K562 (cell line): ENCODE measurements at regions not wholly inside any gene's neighbourhood (a gene's known extent, or its start where the extent isn't known, plus 50 kb on each side); places are given as distances from the start of the nearest gene placed in this dataset.

Experiments
- ATAC-seq: fragments of 200-7000 bp; cut with Tn5 transposase; 3 replicates; pipeline ENCODE4 v1.9.1; 2020; ENCODE audit warnings: moderate library complexity
- BruUV-seq: library from RNA; stranded (reverse); fragments of 400-500 nt; replicated peaks from 2 replicates; lab custom pipeline; 2021; lab: Mats Ljungman, UMichigan
- CTCF ChIA-PET: fragments of 300-600 bp; formaldehyde crosslinking; extraction: SDS; loops from one replicate; lab custom pipeline; 2021; ENCODE audit warnings: low intra/inter-chr PET ratio; lab: Yijun Ruan, JAX
- POLR2A ChIA-PET: fragments of 300-600, 350-650 bp; sonication (Branson Sonifier 250); formaldehyde crosslinking; extraction: SDS; loops from one replicate; lab custom pipeline; 2021; ENCODE audit warnings: antibody characterized with exemption, inconsistent platforms; lab: Yijun Ruan, JAX
- DNase-seq, 4 experiments: peaks; one replicate each; pipeline versions ENCODE4 v3.0.0 to v3.0.0-alpha.2; 2011 to 2018; ENCODE audit warnings: low spot score in 3 of 4, mixed read lengths in 3 of 4; ENCODE audit errors: extremely low read depth in 1 of 4
- FAIRE-seq: peaks from 2 replicates; lab custom pipeline; 2011; peaks lifted over from hg19 to GRCh38; lab: Jason Lieb, UNC
- H2AFZ ChIP-seq: 2 replicates; pipeline ENCODE4 v1.6.0; 2011; ENCODE audit warnings: low read depth, low read length, control low read depth, inconsistent platforms
- H3K27ac ChIP-seq: fragments of 200-600 bp; 3 replicates; pipeline ENCODE4 v1.8.0; 2011; ENCODE audit warnings: low read depth, mild to moderate bottlenecking, control low read depth, inconsistent platforms, low read length, moderate library complexity, mixed read lengths; ENCODE audit errors: extremely low read depth
- H3K27me3 ChIP-seq, 2 experiments: fragments of 300-600 bp in 1 of 2; 2 replicates in 1 of 2; 3 replicates in 1 of 2; pipeline versions ENCODE4 v1.6.0 to v1.8.0; 2011; ENCODE audit warnings: inconsistent platforms in 2 of 2, low read length in 2 of 2, mild to moderate bottlenecking in 1 of 2, mixed read lengths in 1 of 2, moderate library complexity in 1 of 2; ENCODE audit not compliant: control insufficient read depth in 2 of 2, insufficient read depth in 2 of 2
- H3K36me3 ChIP-seq: fragments of 300-600 bp; 3 replicates; pipeline ENCODE4 v1.8.0; 2011; ENCODE audit warnings: mild to moderate bottlenecking, low read length, inconsistent platforms; ENCODE audit not compliant: control insufficient read depth, insufficient read depth
- H3K4me1 ChIP-seq, 2 experiments: fragments of 200-600 bp in 1 of 2; replicated peaks in 1 of 2; 2 replicates in 1 of 2; 3 replicates in 1 of 2; pipeline versions ENCODE4 v1.5.1 to v1.8.0; 2011; ENCODE audit warnings: inconsistent platforms in 2 of 2, low read length in 2 of 2, mild to moderate bottlenecking in 1 of 2, mixed read lengths in 1 of 2, moderate library complexity in 1 of 2; ENCODE audit not compliant: control insufficient read depth in 2 of 2, insufficient read depth in 2 of 2
- H3K4me2 ChIP-seq: 2 replicates; pipeline ENCODE4 v1.6.1; 2011; ENCODE audit warnings: low read length, control low read depth, inconsistent platforms, mixed read lengths; ENCODE audit not compliant: insufficient read depth
- H3K4me3 ChIP-seq: fragments of 200-600 bp; sonication (generic), shearing (Covaris generic); 2 replicates; pipeline ENCODE4 v1.5.1; 2016; ENCODE audit warnings: control low read depth, inconsistent platforms
- H3K79me2 ChIP-seq: fragments of 200-600 bp; 3 replicates; pipeline ENCODE4 v1.8.0; 2011; ENCODE audit warnings: low read length, inconsistent platforms; ENCODE audit not compliant: control insufficient read depth, insufficient read depth
- H3K9ac ChIP-seq, 2 experiments: 2 replicates each; pipeline versions ENCODE4 v1.6.0 to v1.6.1; 2011; ENCODE audit warnings: low read depth in 2 of 2, low read length in 2 of 2, control low read depth in 1 of 2, inconsistent platforms in 1 of 2, mild to moderate bottlenecking in 1 of 2, mixed read lengths in 1 of 2; ENCODE audit not compliant: insufficient read depth in 1 of 2
- H3K9me1 ChIP-seq: one replicate; pipeline ENCODE4 v1.6.0; 2011; ENCODE audit warnings: inconsistent platforms, mild to moderate bottlenecking, low read length, moderate library complexity; ENCODE audit not compliant: control insufficient read depth, insufficient read depth
- H3K9me3 ChIP-seq: replicated peaks from 2 replicates; pipeline ENCODE4 v1.5.1; 2011; ENCODE audit warnings: low read depth, low read length, inconsistent platforms; ENCODE audit not compliant: control insufficient read depth, insufficient read depth
- H4K20me1 ChIP-seq: replicated peaks from 2 replicates; pipeline ENCODE4 v1.6.1; 2011; ENCODE audit warnings: low read length, inconsistent platforms, mixed read lengths; ENCODE audit not compliant: control insufficient read depth, insufficient read depth
- AFF1 ChIP-seq, 2 experiments: fragments of 450-650 bp; IDR thresholded peaks; 2 replicates each; pipeline ENCODE4 v1.6.1; 2018; ENCODE audit warnings: mild to moderate bottlenecking in 2 of 2, low read depth in 1 of 2; ENCODE audit not compliant: partially characterized antibody in 2 of 2
- ATF3 ChIP-seq, 2 experiments: fragments of 450-650 bp in 1 of 2; sonication (generic) in 1 of 2; formaldehyde crosslinking in 1 of 2; IDR thresholded peaks in 1 of 2; conservative IDR thresholded peaks in 1 of 2; 2 replicates each; pipeline versions ENCODE4 v1.6.1 to v1.8.1; 2016 to 2023; ENCODE audit warnings: mild to moderate bottlenecking in 2 of 2, moderate library complexity in 2 of 2, inconsistent platforms in 1 of 2, missing genetic modification reagents in 1 of 2
- BRD4 ChIP-seq: fragments of 200-600 bp; sonication (generic); IDR thresholded peaks from 2 replicates; pipeline ENCODE4 v1.6.1; 2017; ENCODE audit warnings: inconsistent platforms
- CEBPB ChIP-seq: fragments of 450-650 bp; IDR thresholded peaks from 2 replicates; pipeline ENCODE4 v1.6.1; 2016; ENCODE audit warnings: missing genetic modification characterization, missing compliant biosample characterization
- CEBPG ChIP-seq, 3 experiments: fragments of 200-800 bp in 1 of 3; sonication (Bioruptor generic) in 1 of 3; sonication (generic) in 1 of 3; formaldehyde crosslinking in 1 of 3; IDR thresholded peaks in 2 of 3; conservative IDR thresholded peaks in 1 of 3; 2 replicates each; pipeline versions ENCODE4 v1.6.1 to v1.8.0; 2016 to 2022; ENCODE audit warnings: missing compliant biosample characterization in 2 of 3, missing genetic modification characterization in 2 of 3, mild to moderate bottlenecking in 1 of 3, missing genetic modification reagents in 1 of 3
- MCM5 ChIP-seq: fragments of 450-650 bp; IDR thresholded peaks from 2 replicates; pipeline ENCODE4 v1.6.1; 2016; ENCODE audit warnings: low read depth
- POLR2A ChIP-seq: fragments of 450-650 bp; conservative IDR thresholded peaks from 2 replicates; pipeline ENCODE4 v1.6.1; 2016
- SIN3B ChIP-seq: fragments of 450-650 bp; IDR thresholded peaks from 2 replicates; pipeline ENCODE4 v1.6.1; 2017; ENCODE audit warnings: low read depth, mild to moderate bottlenecking, moderate library complexity
- SRSF3 ChIP-seq: fragments of 200-400 bp; formaldehyde crosslinking; IDR thresholded peaks from 2 replicates; pipeline ENCODE4 v1.6.1; 2016; ENCODE audit warnings: mild to moderate bottlenecking, low read length, moderate library complexity; ENCODE audit not compliant: insufficient read depth
- TRIM24 ChIP-seq, 2 experiments: fragments of 450-650 bp; IDR thresholded peaks; 2 replicates each; pipeline ENCODE4 v1.6.1; 2016
- ZBTB17 ChIP-seq: fragments of 450-650 bp; formaldehyde crosslinking; IDR thresholded peaks from 2 replicates; pipeline ENCODE4 v1.4.0; 2020; ENCODE audit warnings: mild to moderate bottlenecking
- ZBTB9 ChIP-seq: fragments of 450-650 bp; formaldehyde crosslinking; IDR thresholded peaks from 2 replicates; pipeline ENCODE4 v1.4.0; 2020; ENCODE audit warnings: mild to moderate bottlenecking, moderate library complexity
- ZNF175 ChIP-seq: fragments of 200-800 bp; sonication (Bioruptor generic); IDR thresholded peaks from 2 replicates; pipeline ENCODE4 v1.6.1; 2016; ENCODE audit warnings: low read depth, mild to moderate bottlenecking, missing genetic modification characterization, missing compliant biosample characterization
- ZNF717 ChIP-seq: fragments of 250-450 bp; sonication (Bioruptor Pico); IDR thresholded peaks from 2 replicates; pipeline ENCODE4 v1.5.0; 2021
- ZZZ3 ChIP-seq: fragments of 450-650 bp; IDR thresholded peaks from 2 replicates; pipeline ENCODE4 v1.6.1; 2016; ENCODE audit warnings: antibody characterized with exemption, mild to moderate bottlenecking, moderate library complexity
- in situ Hi-C: fragments of 300-500 bp; cut with MboI; formaldehyde crosslinking; loops from 4 replicates; pipeline ENCODE4 v1.15.0; 2018; ENCODE audit warnings: inconsistent platforms, mixed read lengths
- intact Hi-C: fragments of 100-400 bp; cut with micrococcal nuclease; formaldehyde crosslinking; loops from 2 replicates; pipeline ENCODE4 v1.14.2; 2022

GRCh38 chr1:199766218-199766792, 261.2 kb upstream of the NR5A2 start:
- Histone ChIP-seq H3K36me3 (no peaks in the 10 kb centered on the region), H3K27ac (no peak overlapping the region), H3K4me1 (no peaks in the 10 kb centered on the region), H3K9me1 (no peaks in the 10 kb centered on the region), H3K9me3 (no peaks in the 10 kb centered on the region; the same call in 1 of the 2 replicates), H4K20me1 (no peaks in the 10 kb centered on the region), H3K9ac (no peak overlapping the region), H3K4me2 (no peak overlapping the region), H2AFZ (no peak overlapping the region), H3K27me3 (no peaks in the 10 kb centered on the region), H3K4me3 (no peak overlapping the region), H3K79me2 (no peaks in the 10 kb centered on the region)
- CTCF ChIA-PET = no interaction called here
- DNase-seq (no peak), FAIRE-seq (no peak), ATAC-seq (no peak)
- no peak for TF ChIP-seq CEBPG (CRISPR knock-in tag; IDR thresholded peaks at IDR 0.05)
- 0 out of 4 replicates have a peak, but pooled peaks of 1 of the 2 experiments have one; percentile 14 for TF ChIP-seq CEBPG (tag; conservative IDR thresholded peaks at IDR 0.05 in 1 of 2, IDR thresholded peaks at IDR 0.05 in 1 of 2)
- TF ChIP-seq SIN3B = no peak
- peak in 1 of 2 experiments; percentile 78 for TF ChIP-seq AFF1 (IDR thresholded peaks at IDR 0.05; ENCODE audit: low read depth in 1 of 2, partially characterized antibody in 2 of 2)
- no peak for TF ChIP-seq SRSF3
- TF ChIP-seq ZZZ3 = no peak
- TF ChIP-seq MCM5 = no peak
- peak; percentile 72 to 77; a peak in 2 of 4 replicates for TF ChIP-seq TRIM24 (IDR thresholded peaks at IDR 0.05)
- no peak for TF ChIP-seq ZNF175 (CRISPR knock-in tag)
- TF ChIP-seq ATF3 (IDR thresholded peaks at IDR 0.05) = peak; percentile 40
- TF ChIP-seq ATF3 (CRISPR knock-in tag; conservative IDR thresholded peaks at IDR 0.05) = no peak
- no peak for TF ChIP-seq ZBTB17 (CRISPR knock-in tag)
- TF ChIP-seq POLR2A = no peak
- TF ChIP-seq CEBPB (tag) = peak; percentile 24; the same call in 1 of the 2 replicates
- TF ChIP-seq ZNF717 = no peak
- TF ChIP-seq BRD4 = no peak
- TF ChIP-seq ZBTB9 = no peak
- BruUV-seq = no TSS peak
- POLR2A ChIA-PET = interaction anchor here (0.7 kb wide), 1 partner anchor 165 kb away, joined by 3 read pairs; no protein-coding TSS in a partner anchor
- in situ Hi-C loops (no loop called here), intact Hi-C loops (no loop called here)
